ENCODE measurements at regions not wholly inside any gene's neighbourhood (a gene's known extent, or its start where the extent isn't known, plus 50 kb on each side); places are given as distances from the start of the nearest gene placed in this dataset.

GRCh38 chr4:66045913-66046312 is 375.6 kb upstream of the EPHA5 start:
- Histone ChIP-seq H3K27me3 (ENCODE audit: insufficient read depth, low read length, poor library complexity, severe bottlenecking) (no peaks in the 10 kb centered on the region), H3K27ac (ENCODE audit: low read depth, low read length) (no peak overlapping the region), H3K4me3 (ENCODE audit: low read length) (no peak overlapping the region), H3K36me3 (ENCODE audit: insufficient read depth, low read length) (no peaks in the 10 kb centered on the region), H3K4me1 (ENCODE audit: insufficient read depth, low read length) (no peaks in the 10 kb centered on the region), H3K9me3 (ENCODE audit: low read length) (no peaks in the 10 kb centered on the region)
- ChIA-PET POLR2A (no interaction called here), CTCF (no interaction called here)
- Mint-ChIP-seq H3K4me3 (no peak overlapping the region), H3K27ac (no peak overlapping the region), H3K4me1 (no peaks in the 10 kb centered on the region), H3K9me3 (peaks cover 2 to 41% (median 16%) of the 10 kb centered on the region in 5 donors), H3K27me3 (no peaks in the 10 kb centered on the region), H3K36me3 (no peaks in the 10 kb centered on the region)
- no peak for DNase-seq

GRCh38 chr4:66035701-66036100 is 365.4 kb upstream of the EPHA5 start:
- H3K27ac Mint-ChIP-seq: no peak overlapping the region
- Histone ChIP-seq H3K27ac (ENCODE audit: low read depth, low read length) (no peak overlapping the region), H3K4me3 (ENCODE audit: low read length) (no peak overlapping the region), H3K36me3 (ENCODE audit: insufficient read depth, low read length) (no peaks in the 10 kb centered on the region), H3K9me3 (ENCODE audit: low read length) (no peaks in the 10 kb centered on the region), H3K4me1 (ENCODE audit: insufficient read depth, low read length) (no peaks in the 10 kb centered on the region), H3K27me3 (ENCODE audit: insufficient read depth, low read length, poor library complexity, severe bottlenecking) (no peaks in the 10 kb centered on the region)
- POLR2A ChIA-PET: no interaction called here
- no peaks in the 10 kb centered on the region for H3K27me3 Mint-ChIP-seq
- CTCF ChIA-PET: no interaction called here
- peaks cover 4 to 24% (median 12%) of the 10 kb centered on the region in 5 donors for H3K9me3 Mint-ChIP-seq
- no peaks in the 10 kb centered on the region for H3K4me1 Mint-ChIP-seq
- no peak overlapping the region for H3K4me3 Mint-ChIP-seq
- H3K36me3 Mint-ChIP-seq: no peaks in the 10 kb centered on the region
- DNase-seq: no peak

- Histone ChIP-seq H3K4me1 (ENCODE audit: insufficient read depth, low read length) (no peaks in the 10 kb centered on the region), H3K4me3 (ENCODE audit: low read length) (no peak overlapping the region), H3K27me3 (ENCODE audit: insufficient read depth, low read length, poor library complexity, severe bottlenecking) (no peaks in the 10 kb centered on the region), H3K27ac (ENCODE audit: low read depth, low read length) (no peak overlapping the region), H3K9me3 (ENCODE audit: low read length) (no peaks in the 10 kb centered on the region), H3K36me3 (ENCODE audit: insufficient read depth, low read length) (no peaks in the 10 kb centered on the region)
- H3K4me1 Mint-ChIP-seq: no peaks in the 10 kb centered on the region
- no peak overlapping the region for H3K4me3 Mint-ChIP-seq
- H3K9me3 Mint-ChIP-seq: peaks cover 4 to 30% (median 11%) of the 10 kb centered on the region in 5 donors
- POLR2A ChIA-PET: no interaction called here
- CTCF ChIA-PET: no interaction called here
- H3K27ac Mint-ChIP-seq: no peak overlapping the region
- no peaks in the 10 kb centered on the region for H3K27me3 Mint-ChIP-seq
- no peaks in the 10 kb centered on the region for H3K36me3 Mint-ChIP-seq
- no peak for DNase-seq
These were observed 364.4 kb upstream of the EPHA5 start for GRCh38 chr4:66034671-66035070.

DNA sequence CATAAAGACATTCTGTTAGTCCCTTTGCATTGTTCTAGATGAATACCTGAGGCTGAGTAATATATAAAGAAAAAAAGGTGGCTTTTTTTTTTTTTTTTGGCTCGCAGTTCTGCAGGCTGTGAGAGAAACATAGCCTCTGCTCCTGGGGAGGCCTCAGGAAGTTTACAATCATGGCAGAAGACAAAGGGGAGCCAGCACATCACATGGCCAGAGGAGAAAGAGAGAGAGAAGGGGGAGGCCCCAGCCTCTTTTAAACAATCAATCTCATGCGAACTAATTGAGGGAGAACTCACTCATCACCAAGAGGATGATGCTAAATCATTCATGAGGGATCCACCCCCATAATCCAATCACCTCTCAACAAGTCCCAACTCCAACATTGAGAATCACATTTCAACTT is 364.0 kb upstream of the EPHA5 start:
- H3K27ac Mint-ChIP-seq: no peak overlapping the region
- no peaks in the 10 kb centered on the region for H3K27me3 ChIP-seq (ENCODE audit: insufficient read depth, low read length, poor library complexity, severe bottlenecking)
- no peaks in the 10 kb centered on the region for H3K36me3 ChIP-seq (ENCODE audit: insufficient read depth, low read length)
- H3K4me1 ChIP-seq (ENCODE audit: insufficient read depth, low read length): no peaks in the 10 kb centered on the region
- H3K9me3 Mint-ChIP-seq: peaks cover 4 to 30% (median 10%) of the 10 kb centered on the region in 5 donors
- no peak overlapping the region for H3K27ac ChIP-seq (ENCODE audit: low read depth, low read length)
- H3K4me3 Mint-ChIP-seq: no peak overlapping the region
- H3K27me3 Mint-ChIP-seq: no peaks in the 10 kb centered on the region
- H3K36me3 Mint-ChIP-seq: no peaks in the 10 kb centered on the region
- ChIA-PET POLR2A (no interaction called here), CTCF (no interaction called here)
- no peaks in the 10 kb centered on the region for H3K4me1 Mint-ChIP-seq
- no peaks in the 10 kb centered on the region for H3K9me3 ChIP-seq (ENCODE audit: low read length)
- no peak for DNase-seq
- no peak overlapping the region for H3K4me3 ChIP-seq (ENCODE audit: low read length)

DNA sequence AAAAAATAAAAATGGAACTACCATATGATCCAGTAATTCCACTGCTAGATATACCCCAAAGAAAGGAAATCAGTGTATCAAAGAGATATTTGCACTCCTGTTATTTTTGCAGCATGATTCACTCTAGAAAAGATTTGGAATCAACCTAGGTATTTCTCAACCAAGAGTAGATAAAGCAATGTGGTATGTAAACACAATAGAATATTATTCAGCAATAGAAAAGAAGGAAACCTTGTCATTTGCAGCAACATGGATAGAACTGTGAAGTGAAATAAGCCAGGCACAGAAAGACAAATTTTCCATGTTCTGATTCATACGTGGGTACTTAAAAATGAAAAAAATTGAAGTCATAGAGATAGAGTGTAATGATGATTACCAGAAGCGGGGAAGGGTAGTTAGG is 362.3 kb upstream of the EPHA5 start:
- Histone ChIP-seq H3K36me3 (ENCODE audit: insufficient read depth, low read length) (no peaks in the 10 kb centered on the region), H3K4me1 (ENCODE audit: insufficient read depth, low read length) (no peaks in the 10 kb centered on the region), H3K4me3 (ENCODE audit: low read length) (no peak overlapping the region), H3K27ac (ENCODE audit: low read depth, low read length) (no peak overlapping the region), H3K27me3 (ENCODE audit: insufficient read depth, low read length, poor library complexity, severe bottlenecking) (no peaks in the 10 kb centered on the region), H3K9me3 (ENCODE audit: low read length) (no peaks in the 10 kb centered on the region)
- no peak overlapping the region for H3K27ac Mint-ChIP-seq
- DNase-seq: no peak
- peaks cover 4 to 31% (median 7%) of the 10 kb centered on the region in 5 donors for H3K9me3 Mint-ChIP-seq
- no peak overlapping the region for H3K4me3 Mint-ChIP-seq
- POLR2A ChIA-PET: no interaction called here
- CTCF ChIA-PET: no interaction called here
- no peaks in the 10 kb centered on the region for H3K4me1 Mint-ChIP-seq
- H3K36me3 Mint-ChIP-seq: no peaks in the 10 kb centered on the region
- H3K27me3 Mint-ChIP-seq: no peaks in the 10 kb centered on the region

GRCh38 chr4:66028668-66029067 is 358.4 kb upstream of the EPHA5 start:
- no peaks in the 10 kb centered on the region for H3K36me3 ChIP-seq (ENCODE audit: insufficient read depth, low read length)
- no peak overlapping the region for H3K27ac ChIP-seq (ENCODE audit: low read depth, low read length)
- ChIA-PET CTCF (no interaction called here), POLR2A (no interaction called here)
- no peaks in the 10 kb centered on the region for H3K36me3 Mint-ChIP-seq
- no peak overlapping the region for H3K4me3 Mint-ChIP-seq
- H3K9me3 ChIP-seq (ENCODE audit: low read length): no peaks in the 10 kb centered on the region
- no peak for DNase-seq
- H3K4me1 ChIP-seq (ENCODE audit: insufficient read depth, low read length): no peaks in the 10 kb centered on the region
- no peak overlapping the region for H3K4me3 ChIP-seq (ENCODE audit: low read length)
- H3K27me3 ChIP-seq (ENCODE audit: insufficient read depth, low read length, poor library complexity, severe bottlenecking): no peaks in the 10 kb centered on the region
- peaks cover 5 to 37% (median 13%) of the 10 kb centered on the region in 5 donors for H3K9me3 Mint-ChIP-seq
- no peaks in the 10 kb centered on the region for H3K27me3 Mint-ChIP-seq
- no peaks in the 10 kb centered on the region for H3K4me1 Mint-ChIP-seq
- H3K27ac Mint-ChIP-seq: no peak overlapping the region

- Mint-ChIP-seq H3K27me3 (no peaks in the 10 kb centered on the region), H3K9me3 (peaks cover 14 to 46% (median 23%) of the 10 kb centered on the region in 5 donors), H3K4me1 (no peaks in the 10 kb centered on the region), H3K27ac (no peak overlapping the region), H3K36me3 (no peaks in the 10 kb centered on the region), H3K4me3 (no peak overlapping the region)
- H3K27ac ChIP-seq (ENCODE audit: low read depth, low read length): no peak overlapping the region
- CTCF ChIA-PET: no interaction called here
- H3K36me3 ChIP-seq (ENCODE audit: insufficient read depth, low read length): no peaks in the 10 kb centered on the region
- no peak for DNase-seq
- H3K9me3 ChIP-seq (ENCODE audit: low read length): no peaks in the 10 kb centered on the region
- POLR2A ChIA-PET: no interaction called here
- no peaks in the 10 kb centered on the region for H3K27me3 ChIP-seq (ENCODE audit: insufficient read depth, low read length, poor library complexity, severe bottlenecking)
- H3K4me1 ChIP-seq (ENCODE audit: insufficient read depth, low read length): no peaks in the 10 kb centered on the region
- H3K4me3 ChIP-seq (ENCODE audit: low read length): no peak overlapping the region
These were observed 352.8 kb upstream of the EPHA5 start for GRCh38 chr4:66023061-66023460.

DNA sequence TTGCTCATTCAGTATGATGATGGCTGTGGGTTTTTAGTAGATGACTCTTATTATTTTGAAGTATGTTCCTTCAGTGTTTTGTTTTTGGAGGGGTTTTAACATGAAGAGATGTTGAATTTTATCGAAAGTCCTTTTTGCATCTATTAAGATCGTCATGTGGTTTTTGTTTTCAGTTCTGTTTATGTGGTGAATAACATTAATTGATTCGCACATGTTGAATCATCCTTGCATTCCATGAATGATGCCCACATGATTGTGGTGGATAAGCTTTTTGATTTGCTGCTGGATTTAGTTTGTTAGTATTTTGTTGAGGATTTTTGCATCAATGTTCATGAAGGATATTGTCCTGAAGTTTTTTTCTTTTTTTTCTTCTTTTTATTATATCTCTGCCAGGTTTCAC is 347.4 kb upstream of the EPHA5 start:
- Histone ChIP-seq H3K9me3 (ENCODE audit: low read length) (no peaks in the 10 kb centered on the region), H3K27ac (ENCODE audit: low read depth, low read length) (no peak overlapping the region), H3K4me3 (ENCODE audit: low read length) (no peak overlapping the region), H3K36me3 (ENCODE audit: insufficient read depth, low read length) (no peaks in the 10 kb centered on the region), H3K27me3 (ENCODE audit: insufficient read depth, low read length, poor library complexity, severe bottlenecking) (no peaks in the 10 kb centered on the region), H3K4me1 (ENCODE audit: insufficient read depth, low read length) (no peaks in the 10 kb centered on the region)
- DNase-seq: no peak
- H3K9me3 Mint-ChIP-seq: peaks cover 18 to 40% (median 35%) of the 10 kb centered on the region in 5 donors
- CTCF ChIA-PET: no interaction called here
- POLR2A ChIA-PET: no interaction called here
- H3K4me1 Mint-ChIP-seq: no peaks in the 10 kb centered on the region
- peaks cover 0 to 1% (median 0%) of the 10 kb centered on the region in 3 donors for H3K36me3 Mint-ChIP-seq
- no peak overlapping the region for H3K4me3 Mint-ChIP-seq
- H3K27me3 Mint-ChIP-seq: no peaks in the 10 kb centered on the region
- H3K27ac Mint-ChIP-seq: no peak overlapping the region

GRCh38 chr4:66016240-66016639 is 346.0 kb upstream of the EPHA5 start:
- H3K4me3 ChIP-seq (ENCODE audit: low read length): no peak overlapping the region
- Mint-ChIP-seq H3K4me1 (no peaks in the 10 kb centered on the region), H3K27me3 (no peaks in the 10 kb centered on the region), H3K9me3 (peaks cover 25 to 38% (median 31%) of the 10 kb centered on the region in 5 donors), H3K4me3 (no peak overlapping the region), H3K36me3 (peaks cover 0 to 1% (median 0%) of the 10 kb centered on the region in 3 donors), H3K27ac (no peak overlapping the region)
- ChIA-PET POLR2A (no interaction called here), CTCF (no interaction called here)
- no peaks in the 10 kb centered on the region for H3K9me3 ChIP-seq (ENCODE audit: low read length)
- no peak for DNase-seq
- H3K36me3 ChIP-seq (ENCODE audit: insufficient read depth, low read length): no peaks in the 10 kb centered on the region
- H3K27ac ChIP-seq (ENCODE audit: low read depth, low read length): no peak overlapping the region
- H3K4me1 ChIP-seq (ENCODE audit: insufficient read depth, low read length): no peaks in the 10 kb centered on the region
- H3K27me3 ChIP-seq (ENCODE audit: insufficient read depth, low read length, poor library complexity, severe bottlenecking): no peaks in the 10 kb centered on the region

Measured in CD8-positive, alpha-beta memory T cell (primary cell).